ENCODE measurements at regions not wholly inside any gene's neighbourhood (a gene's known extent, or its start where the extent isn't known, plus 50 kb on each side); places are given as distances from the start of the nearest gene placed in this dataset.

DNA sequence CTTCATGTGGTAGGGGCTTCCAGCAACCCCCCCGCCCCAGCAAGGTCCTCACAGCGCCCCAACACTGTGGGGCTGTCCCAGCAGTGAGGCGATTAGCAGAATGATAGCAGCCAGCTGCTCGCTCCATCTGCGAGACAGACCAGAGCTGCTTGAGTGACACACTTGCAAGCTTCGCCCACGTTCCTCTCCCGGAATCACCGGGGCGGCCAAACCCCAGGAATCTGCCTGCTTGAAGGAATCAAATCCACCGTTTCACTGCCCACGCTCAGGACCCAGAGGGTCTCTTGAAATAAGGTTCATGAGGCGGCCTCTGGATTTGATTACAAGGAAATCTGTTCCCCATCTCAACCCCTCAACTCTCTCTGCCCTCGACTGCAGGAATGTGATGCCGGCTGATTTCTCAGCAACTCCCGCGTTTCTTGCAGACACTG, 356.0 kb downstream of the C16orf95 start:
- TF ChIP-seq, protein P1, sequence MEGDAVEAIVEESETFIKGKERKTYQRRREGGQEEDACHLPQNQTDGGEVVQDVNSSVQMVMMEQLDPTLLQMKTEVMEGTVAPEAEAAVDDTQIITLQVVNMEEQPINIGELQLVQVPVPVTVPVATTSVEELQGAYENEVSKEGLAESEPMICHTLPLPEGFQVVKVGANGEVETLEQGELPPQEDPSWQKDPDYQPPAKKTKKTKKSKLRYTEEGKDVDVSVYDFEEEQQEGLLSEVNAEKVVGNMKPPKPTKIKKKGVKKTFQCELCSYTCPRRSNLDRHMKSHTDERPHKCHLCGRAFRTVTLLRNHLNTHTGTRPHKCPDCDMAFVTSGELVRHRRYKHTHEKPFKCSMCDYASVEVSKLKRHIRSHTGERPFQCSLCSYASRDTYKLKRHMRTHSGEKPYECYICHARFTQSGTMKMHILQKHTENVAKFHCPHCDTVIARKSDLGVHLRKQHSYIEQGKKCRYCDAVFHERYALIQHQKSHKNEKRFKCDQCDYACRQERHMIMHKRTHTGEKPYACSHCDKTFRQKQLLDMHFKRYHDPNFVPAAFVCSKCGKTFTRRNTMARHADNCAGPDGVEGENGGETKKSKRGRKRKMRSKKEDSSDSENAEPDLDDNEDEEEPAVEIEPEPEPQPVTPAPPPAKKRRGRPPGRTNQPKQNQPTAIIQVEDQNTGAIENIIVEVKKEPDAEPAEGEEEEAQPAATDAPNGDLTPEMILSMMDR (IDR thresholded peaks at IDR 0.05) = no peak
- H3K27me3 ChIP-seq (ENCODE audit: control insufficient read depth, insufficient read depth, low read length) = no peaks in the 10 kb centered on the region
- 93% methylated on average over 17 of the region's 17 CpGs for WGBS (ENCODE audit: insufficient coverage)
- H3K27ac ChIP-seq (ENCODE audit: low read length) = no peak overlapping the region
- no peaks in the 10 kb centered on the region for H3K9me3 ChIP-seq (ENCODE audit: control insufficient read depth, insufficient read depth, low read length)
- DNase-seq (no peak), ATAC-seq (no peak)
- Mint-ChIP-seq H3K9me3 (no peaks in the 10 kb centered on the region), H3K36me3 (no peaks in the 10 kb centered on the region), H3K27me3 (ENCODE audit: low read depth in 2 of 2) (peaks cover 5 to 8% of the 10 kb centered on the region in 2 donors), H3K27ac (no peak overlapping the region), H3K4me1 (peaks cover 0 to 5% of the 10 kb centered on the region in 2 donors), H3K4me3 (no peak overlapping the region)
- no peak overlapping the region for H3K4me3 ChIP-seq (ENCODE audit: low read length)
- intact Hi-C loops (cut with micrococcal nuclease) = no loop called here
- H3K4me1 ChIP-seq (ENCODE audit: control insufficient read depth, insufficient read depth, low read length) = peaks cover 5% of the 10 kb centered on the region
- no peaks in the 10 kb centered on the region for H3K36me3 ChIP-seq (ENCODE audit: control insufficient read depth, insufficient read depth, low read length)

- DNase-seq = no peak
These were observed 354.9 kb downstream of the C16orf95 start for GRCh38 chr16:86962259-86962658.

GRCh38 chr16:86962913-86963312, 354.3 kb downstream of the C16orf95 start:
- DNase-seq (no peak), ATAC-seq (no peak)
- no peaks in the 10 kb centered on the region for H3K4me1 Mint-ChIP-seq
- Histone ChIP-seq H3K9me3 (ENCODE audit: control insufficient read depth, insufficient read depth, low read length) (no peaks in the 10 kb centered on the region), H3K27me3 (ENCODE audit: control insufficient read depth, insufficient read depth, low read length) (no peaks in the 10 kb centered on the region), H3K36me3 (ENCODE audit: control insufficient read depth, insufficient read depth, low read length) (no peaks in the 10 kb centered on the region), H3K27ac (ENCODE audit: low read length) (no peak overlapping the region), H3K4me3 (ENCODE audit: low read length) (no peak overlapping the region), H3K4me1 (ENCODE audit: control insufficient read depth, insufficient read depth, low read length) (no peaks in the 10 kb centered on the region)
- H3K4me3 Mint-ChIP-seq = no peak overlapping the region
- H3K27ac Mint-ChIP-seq = no peak overlapping the region
- no peaks in the 10 kb centered on the region for H3K9me3 Mint-ChIP-seq
- peaks cover 8 to 12% of the 10 kb centered on the region in 2 donors for H3K27me3 Mint-ChIP-seq (ENCODE audit: low read depth in 2 of 2)
- intact Hi-C loops (cut with micrococcal nuclease) = no loop called here
- 91% methylated on average over 11 of the region's 11 CpGs for WGBS (ENCODE audit: insufficient coverage)
- TF ChIP-seq, protein P1 (IDR thresholded peaks at IDR 0.05) = no peak
- no peaks in the 10 kb centered on the region for H3K36me3 Mint-ChIP-seq

More at GRCh38 chr16:86962259-86962658, 354.9 kb downstream of the C16orf95 start:
- peaks cover 8 to 9% of the 10 kb centered on the region in 2 donors for H3K27me3 Mint-ChIP-seq (ENCODE audit: low read depth in 2 of 2)
- intact Hi-C loops (cut with micrococcal nuclease) = no loop called here
- no peak for ATAC-seq
- H3K9me3 Mint-ChIP-seq = no peaks in the 10 kb centered on the region
- H3K4me1 Mint-ChIP-seq = no peaks in the 10 kb centered on the region
- Histone ChIP-seq H3K4me1 (ENCODE audit: control insufficient read depth, insufficient read depth, low read length) (no peaks in the 10 kb centered on the region), H3K27me3 (ENCODE audit: control insufficient read depth, insufficient read depth, low read length) (no peaks in the 10 kb centered on the region), H3K27ac (ENCODE audit: low read length) (no peak overlapping the region), H3K9me3 (ENCODE audit: control insufficient read depth, insufficient read depth, low read length) (no peaks in the 10 kb centered on the region), H3K4me3 (ENCODE audit: low read length) (no peak overlapping the region), H3K36me3 (ENCODE audit: control insufficient read depth, insufficient read depth, low read length) (no peaks in the 10 kb centered on the region)
- H3K36me3 Mint-ChIP-seq = no peaks in the 10 kb centered on the region
- WGBS (ENCODE audit: insufficient coverage) = 71% methylated on average over 7 of the region's 7 CpGs
- no peak overlapping the region for H3K27ac Mint-ChIP-seq
- TF ChIP-seq, protein P1 (IDR thresholded peaks at IDR 0.05) = no peak
- H3K4me3 Mint-ChIP-seq = no peak overlapping the region

Data from natural killer cell (primary cell).